Gastrocnemius medialis (tissue), 4 donors: ENCODE measurements at regions not wholly inside any gene's neighbourhood (a gene's known extent, or its start where the extent isn't known, plus 50 kb on each side); places are given as distances from the start of the nearest gene placed in this dataset.

ENCODE experiments used
- CTCF ChIP-seq, 5 experiments: fragments of 450-650 bp in 3 of 5; fragments of 200-600 bp in 2 of 5; sonication (generic) in 2 of 5; IDR thresholded peaks in 4 of 5; conservative IDR thresholded peaks in 1 of 5; 1 replicate in 4 of 5; 2 replicates in 1 of 5; pipeline ENCODE4 v1.5.1; 2016 to 2019; ENCODE audit warnings: antibody characterized with exemption in 5 of 5, mild to moderate bottlenecking in 3 of 5, moderate library complexity in 3 of 5
- POLR2A ChIP-seq, 2 donors: fragments of 450-650 bp; IDR thresholded peaks; one replicate each; pipeline ENCODE4 v1.6.1; 2017; ENCODE audit warnings: antibody characterized with exemption in 2 of 2, mild to moderate bottlenecking in 2 of 2, moderate library complexity in 2 of 2

GRCh38 chr22:47647181-47647580, 884.7 kb downstream of the TBC1D22A start:
- TF ChIP-seq CTCF (IDR thresholded peaks at IDR 0.05 in 4 of 5, conservative IDR thresholded peaks at IDR 0.05 in 1 of 5) (no peak), POLR2A (IDR thresholded peaks at IDR 0.05) (no peak)
